GM23248 (cell line): ENCODE measurements at regions not wholly inside any gene's neighbourhood (a gene's known extent, or its start where the extent isn't known, plus 50 kb on each side); places are given as distances from the start of the nearest gene placed in this dataset.

Source experiments
- EZH2 ChIP-seq: fragments of 200-600 bp; sonication (generic); IDR thresholded peaks from 2 replicates; pipeline ENCODE4 v1.6.1; 2018; ENCODE audit warnings: antibody characterized with exemption, mild to moderate bottlenecking; ENCODE audit not compliant: insufficient read depth, poor library complexity, severe bottlenecking
- EZH2phosphoT487 ChIP-seq: fragments of 200-600 bp; sonication (generic); IDR thresholded peaks from 2 replicates; pipeline ENCODE4 v1.6.1; 2018; ENCODE audit warnings: antibody characterized with exemption, moderate library complexity, mild to moderate bottlenecking, low read depth; ENCODE audit not compliant: insufficient read depth

- TF ChIP-seq EZH2 (no peak), EZH2phosphoT487 (no peak)
Observed at GRCh38 chr2:133641497-133641896, 73.2 kb upstream of the NCKAP5 start.
